Testis (tissue), 2 donors: ENCODE measurements at regions not wholly inside any gene's neighbourhood (a gene's known extent, or its start where the extent isn't known, plus 50 kb on each side); places are given as distances from the start of the nearest gene placed in this dataset.

Experiments
- DNase-seq: peaks from one replicate; pipeline ENCODE4 v3.0.0-alpha.2; 2019
- H3K27ac ChIP-seq, 2 donors: fragments of 200-600 bp; sonication (generic); one replicate each; pipeline ENCODE4 v1.5.1; 2019
- H3K27me3 ChIP-seq: fragments of 200-600 bp; sonication (generic); one replicate; pipeline ENCODE4 v1.5.1; 2019
- H3K36me3 ChIP-seq: fragments of 200-600 bp; sonication (generic); one replicate; pipeline ENCODE4 v1.5.1; 2017; ENCODE audit warnings: low read depth; ENCODE audit errors: missing control alignments
- H3K4me1 ChIP-seq: fragments of 200-600 bp; sonication (generic); one replicate; pipeline ENCODE4 v1.5.1; 2019
- H3K4me3 ChIP-seq, 2 donors: fragments of 200-600 bp; sonication (generic); one replicate each; pipeline ENCODE4 v1.5.1; 2017 to 2019
- H3K9me3 ChIP-seq: fragments of 200-600 bp; sonication (generic); one replicate; pipeline ENCODE4 v1.5.1; 2017
- CTCF ChIP-seq, 3 experiments: fragments of 450-650 bp in 2 of 3; fragments of 200-600 bp in 1 of 3; sonication (generic) in 1 of 3; IDR thresholded peaks; one replicate each; pipeline ENCODE4 v1.5.1; 2016 to 2019; ENCODE audit warnings: antibody characterized with exemption in 3 of 3, mild to moderate bottlenecking in 2 of 3, moderate library complexity in 1 of 3
- POLR2A ChIP-seq: fragments of 450-650 bp; IDR thresholded peaks from one replicate; pipeline ENCODE4 v1.6.1; 2017; ENCODE audit warnings: antibody characterized with exemption, mild to moderate bottlenecking, moderate library complexity
- WGBS, 2 donors: methylation state at CpG; one replicate each; pipeline ENCODE4 v1.1.5; 2018; 5-methylcytosine and 5-hydroxymethylcytosine counted together
- intact Hi-C: fragments of 100-400 bp; cut with DNase I; formaldehyde crosslinking; loops from one replicate; pipeline ENCODE4 v1.15.1; 2023; ENCODE audit warnings: low total_unique reads

DNA sequence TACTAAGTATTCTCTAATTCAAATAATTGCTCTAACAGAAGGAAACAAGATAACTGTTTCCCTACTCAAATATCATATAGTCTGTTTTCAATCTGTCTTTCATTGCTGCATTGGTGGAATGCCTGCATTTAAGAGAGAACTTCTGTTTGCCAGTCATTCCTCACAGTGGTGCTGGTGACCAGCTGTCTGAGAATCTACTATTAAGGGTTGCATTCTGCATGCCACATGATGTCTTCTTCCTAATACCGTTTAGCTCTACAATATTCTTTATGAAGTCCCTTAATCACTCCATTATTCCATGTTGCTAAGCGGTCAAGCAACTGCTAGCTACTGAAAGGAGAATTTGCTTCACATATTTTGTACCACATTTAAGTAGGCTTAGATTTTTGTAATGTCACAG is 167.1 kb upstream of the CENPE start:
- no peak for DNase-seq
- Histone ChIP-seq H3K9me3 (no peaks in the 10 kb centered on the region), H3K4me3 (no peak overlapping the region), H3K27me3 (no peaks in the 10 kb centered on the region), H3K4me1 (no peaks in the 10 kb centered on the region), H3K36me3 (no peaks in the 10 kb centered on the region), H3K27ac (no peak overlapping the region)
- no peak for TF ChIP-seq POLR2A
- no peak for TF ChIP-seq CTCF (IDR thresholded peaks at IDR 0.05)
- 84 to 86% methylated on average over 2 of the region's 2 CpGs for WGBS, 2 donors
- intact Hi-C loops = no loop called here

- Histone ChIP-seq H3K4me1 (no peaks in the 10 kb centered on the region), H3K36me3 (no peaks in the 10 kb centered on the region), H3K9me3 (no peaks in the 10 kb centered on the region), H3K27ac (no peak overlapping the region), H3K4me3 (no peak overlapping the region), H3K27me3 (no peaks in the 10 kb centered on the region)
- TF ChIP-seq CTCF (IDR thresholded peaks at IDR 0.05) (no peak), POLR2A (no peak)
- intact Hi-C loops = no loop called here
- WGBS, 2 donors = 68 to 70% methylated on average over 4 of the region's 4 CpGs
- DNase-seq = no peak
Observed at GRCh38 chr4:103364083-103364482, 165.9 kb upstream of the CENPE start.

GRCh38 chr4:103361926-103362325 is 163.8 kb upstream of the CENPE start:
- Histone ChIP-seq H3K27ac (no peak overlapping the region), H3K4me3 (no peak overlapping the region), H3K27me3 (no peaks in the 10 kb centered on the region), H3K9me3 (no peaks in the 10 kb centered on the region), H3K36me3 (no peaks in the 10 kb centered on the region), H3K4me1 (no peaks in the 10 kb centered on the region)
- no peak for TF ChIP-seq CTCF (IDR thresholded peaks at IDR 0.05)
- TF ChIP-seq POLR2A = no peak
- DNase-seq = no peak
- intact Hi-C loops = no loop called here

GRCh38 chr4:103359900-103360299 is 161.8 kb upstream of the CENPE start:
- no peak overlapping the region for H3K4me3 ChIP-seq
- no peaks in the 10 kb centered on the region for H3K27me3 ChIP-seq
- DNase-seq = no peak
- no peak overlapping the region for H3K27ac ChIP-seq
- H3K9me3 ChIP-seq = no peaks in the 10 kb centered on the region
- intact Hi-C loops = no loop called here
- no peaks in the 10 kb centered on the region for H3K36me3 ChIP-seq
- WGBS, 2 donors = 81 to 94% methylated on average over 2 of the region's 2 CpGs
- H3K4me1 ChIP-seq = no peaks in the 10 kb centered on the region
- TF ChIP-seq POLR2A (no peak), CTCF (IDR thresholded peaks at IDR 0.05) (no peak)

DNA sequence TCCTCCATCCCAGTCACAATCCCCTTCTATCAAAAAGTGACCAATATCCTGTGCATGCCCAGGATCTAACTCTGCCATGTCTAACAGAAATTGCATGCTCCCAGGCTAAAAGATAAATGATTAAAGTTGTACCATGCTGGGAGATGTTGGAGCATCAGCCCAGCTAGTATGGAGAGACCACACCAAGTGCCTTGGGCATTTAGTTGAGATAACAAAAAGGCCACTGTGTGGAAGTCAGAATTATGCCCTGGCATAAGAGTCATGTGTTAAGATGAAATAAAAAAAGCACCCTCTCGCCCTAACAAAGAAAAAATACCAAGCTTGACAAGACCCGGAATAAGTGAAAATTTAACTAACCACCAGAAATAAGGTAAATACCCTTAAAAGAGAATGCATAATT is 155.9 kb upstream of the CENPE start:
- H3K9me3 ChIP-seq = no peaks in the 10 kb centered on the region
- H3K4me1 ChIP-seq = no peaks in the 10 kb centered on the region
- WGBS, 2 donors = 95% methylated on average over 2 of the region's 2 CpGs
- TF ChIP-seq CTCF (IDR thresholded peaks at IDR 0.05) (no peak), POLR2A (no peak)
- H3K27me3 ChIP-seq = no peaks in the 10 kb centered on the region
- DNase-seq = no peak
- H3K36me3 ChIP-seq = no peaks in the 10 kb centered on the region
- no peak overlapping the region for H3K4me3 ChIP-seq
- no peak overlapping the region for H3K27ac ChIP-seq
- intact Hi-C loops = no loop called here
